ENCODE measurements at regions not wholly inside any gene's neighbourhood (a gene's known extent, or its start where the extent isn't known, plus 50 kb on each side); places are given as distances from the start of the nearest gene placed in this dataset.
"Not testable (repeated sequence)": the region's sequence is repeated elsewhere in the genome, so short reads cannot be mapped to it uniquely, and the experiment has no call there.

DNA sequence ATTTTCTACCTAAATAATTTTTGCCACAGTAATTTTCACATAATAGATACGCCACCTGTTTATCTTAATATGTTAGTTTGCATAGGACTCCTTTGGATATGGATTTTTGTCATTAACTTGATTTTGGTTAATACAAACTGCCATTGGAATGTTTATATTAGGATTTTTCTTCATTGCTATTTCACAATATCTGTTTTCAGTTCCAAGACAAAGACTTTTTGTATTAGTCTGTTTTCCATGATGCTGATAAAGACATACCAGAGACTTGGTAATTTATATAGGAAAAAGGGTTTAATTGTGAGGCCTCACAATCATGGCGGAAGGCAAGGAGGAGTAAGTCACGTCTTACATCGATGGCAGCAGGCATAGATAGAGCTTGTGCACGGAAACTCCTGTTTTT, 503.1 kb upstream of the TMEFF2 start:
- Histone ChIP-seq H3K27ac (no peak overlapping the region), H3K9me3 (no peaks in the 10 kb centered on the region), H3K4me1 (no peaks in the 10 kb centered on the region), H3K4me3 (no peak overlapping the region), H3K36me3 (no peaks in the 10 kb centered on the region), H3K27me3 (no peaks in the 10 kb centered on the region)
- no peak for TF ChIP-seq POLR2AphosphoS5 (IDR thresholded peaks at IDR 0.05)
- TF ChIP-seq EP300 (IDR thresholded peaks at IDR 0.05) = no peak
- no peak for TF ChIP-seq POLR2A (IDR thresholded peaks at IDR 0.05)
- TF ChIP-seq, protein P1, sequence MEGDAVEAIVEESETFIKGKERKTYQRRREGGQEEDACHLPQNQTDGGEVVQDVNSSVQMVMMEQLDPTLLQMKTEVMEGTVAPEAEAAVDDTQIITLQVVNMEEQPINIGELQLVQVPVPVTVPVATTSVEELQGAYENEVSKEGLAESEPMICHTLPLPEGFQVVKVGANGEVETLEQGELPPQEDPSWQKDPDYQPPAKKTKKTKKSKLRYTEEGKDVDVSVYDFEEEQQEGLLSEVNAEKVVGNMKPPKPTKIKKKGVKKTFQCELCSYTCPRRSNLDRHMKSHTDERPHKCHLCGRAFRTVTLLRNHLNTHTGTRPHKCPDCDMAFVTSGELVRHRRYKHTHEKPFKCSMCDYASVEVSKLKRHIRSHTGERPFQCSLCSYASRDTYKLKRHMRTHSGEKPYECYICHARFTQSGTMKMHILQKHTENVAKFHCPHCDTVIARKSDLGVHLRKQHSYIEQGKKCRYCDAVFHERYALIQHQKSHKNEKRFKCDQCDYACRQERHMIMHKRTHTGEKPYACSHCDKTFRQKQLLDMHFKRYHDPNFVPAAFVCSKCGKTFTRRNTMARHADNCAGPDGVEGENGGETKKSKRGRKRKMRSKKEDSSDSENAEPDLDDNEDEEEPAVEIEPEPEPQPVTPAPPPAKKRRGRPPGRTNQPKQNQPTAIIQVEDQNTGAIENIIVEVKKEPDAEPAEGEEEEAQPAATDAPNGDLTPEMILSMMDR (IDR thresholded peaks at IDR 0.05) = no peak
- no peak for DNase-seq (ENCODE audit: low spot score in 2 of 2)
- 84% methylated on average over 5 of the region's 5 CpGs for WGBS

DNA sequence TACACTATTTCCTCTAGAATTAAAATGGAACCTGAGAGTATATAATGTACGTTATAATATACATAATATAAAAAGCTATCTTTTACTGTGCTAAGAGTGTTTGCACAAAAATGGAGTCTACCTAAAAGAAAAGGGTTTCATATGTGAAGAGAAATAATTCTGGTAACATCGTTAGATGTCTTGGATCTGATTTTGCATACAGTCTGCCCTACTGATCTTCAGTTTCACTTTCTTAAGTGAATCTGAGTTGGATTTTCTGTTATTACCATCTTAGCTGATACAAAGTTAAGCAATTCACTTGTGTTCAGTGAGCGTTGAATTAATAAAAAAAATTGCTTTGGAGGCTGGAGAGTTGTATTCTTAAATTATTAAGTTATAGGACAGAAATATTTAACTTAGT, 502.1 kb upstream of the TMEFF2 start:
- Histone ChIP-seq H3K9me3 (no peaks in the 10 kb centered on the region), H3K4me3 (no peak overlapping the region), H3K27ac (no peak overlapping the region), H3K27me3 (no peaks in the 10 kb centered on the region), H3K4me1 (no peaks in the 10 kb centered on the region), H3K36me3 (no peaks in the 10 kb centered on the region)
- no peak for DNase-seq (ENCODE audit: low spot score in 2 of 2)
- 86% methylated on average over 3 of the region's 3 CpGs for WGBS
- TF ChIP-seq EP300 (IDR thresholded peaks at IDR 0.05) (no peak), POLR2A (IDR thresholded peaks at IDR 0.05) (no peak), POLR2AphosphoS5 (IDR thresholded peaks at IDR 0.05) (no peak)
- TF ChIP-seq, protein P1 (IDR thresholded peaks at IDR 0.05) = no peak

DNA sequence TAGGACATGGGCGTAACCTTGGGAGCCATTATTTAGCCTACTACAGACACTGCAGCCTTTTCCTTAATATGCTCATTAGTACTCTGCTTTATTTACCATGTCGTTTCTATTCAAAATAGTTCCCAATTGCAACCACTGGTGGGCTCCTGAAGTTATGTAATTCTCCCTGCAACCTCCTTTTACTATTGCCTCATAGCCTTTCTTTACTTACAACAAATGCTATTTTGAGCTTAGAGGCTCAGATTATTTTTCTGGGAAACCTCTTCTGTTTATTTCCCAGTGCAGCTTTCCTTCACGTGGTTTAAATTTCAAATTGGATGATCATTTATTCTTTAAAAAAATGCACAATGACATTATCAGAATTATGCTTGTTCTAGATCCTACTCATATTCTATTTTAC, 492.3 kb upstream of the TMEFF2 start:
- H3K4me1 ChIP-seq = no peaks in the 10 kb centered on the region
- WGBS = 65% methylated on average over 3 of the region's 3 CpGs
- no peaks in the 10 kb centered on the region for H3K27me3 ChIP-seq
- H3K27ac ChIP-seq = no peak overlapping the region
- DNase-seq (ENCODE audit: low spot score in 2 of 2) = no peak
- peaks cover 5% of the 10 kb centered on the region for H3K9me3 ChIP-seq
- no peak overlapping the region for H3K4me3 ChIP-seq
- TF ChIP-seq, protein P1 (IDR thresholded peaks at IDR 0.05) = no peak
- no peaks in the 10 kb centered on the region for H3K36me3 ChIP-seq

- 95% methylated on average over 27 of the region's 27 CpGs for WGBS
- not testable (repeated sequence) for H3K36me3 ChIP-seq; DNase-seq (ENCODE audit: low spot score in 2 of 2); H3K27me3 ChIP-seq; H3K4me1 ChIP-seq; H3K27ac ChIP-seq; H3K9me3 ChIP-seq; H3K4me3 ChIP-seq
These were observed 487.8 kb upstream of the TMEFF2 start for GRCh38 chr2:192682511-192682910.

GRCh38 chr2:192675681-192676080, 480.9 kb upstream of the TMEFF2 start:
- no peak overlapping the region for H3K27ac ChIP-seq
- H3K9me3 ChIP-seq = no peaks in the 10 kb centered on the region
- no peaks in the 10 kb centered on the region for H3K4me1 ChIP-seq
- H3K4me3 ChIP-seq = no peak overlapping the region
- TF ChIP-seq EP300 (IDR thresholded peaks at IDR 0.05) = no peak
- TF ChIP-seq POLR2A (IDR thresholded peaks at IDR 0.05) = no peak
- TF ChIP-seq POLR2AphosphoS5 (IDR thresholded peaks at IDR 0.05) = no peak
- TF ChIP-seq, protein P1 (IDR thresholded peaks at IDR 0.05) = no peak
- DNase-seq (ENCODE audit: low spot score in 2 of 2) = no peak
- no peaks in the 10 kb centered on the region for H3K36me3 ChIP-seq
- WGBS = 66% methylated on average over 5 of the region's 5 CpGs
- H3K27me3 ChIP-seq = no peaks in the 10 kb centered on the region

- H3K9me3 ChIP-seq = no peaks in the 10 kb centered on the region
- 77% methylated on average over 8 of the region's 8 CpGs for WGBS
- H3K27ac ChIP-seq = no peak overlapping the region
- no peak for TF ChIP-seq EP300 (IDR thresholded peaks at IDR 0.05)
- TF ChIP-seq POLR2A (IDR thresholded peaks at IDR 0.05) = no peak
- no peak for TF ChIP-seq POLR2AphosphoS5 (IDR thresholded peaks at IDR 0.05)
- TF ChIP-seq, protein P1 (IDR thresholded peaks at IDR 0.05) = no peak
- H3K27me3 ChIP-seq = no peaks in the 10 kb centered on the region
- no peak for DNase-seq (ENCODE audit: low spot score in 2 of 2)
- H3K36me3 ChIP-seq = no peaks in the 10 kb centered on the region
- H3K4me1 ChIP-seq = no peaks in the 10 kb centered on the region
- no peak overlapping the region for H3K4me3 ChIP-seq
These were observed 474.9 kb upstream of the TMEFF2 start for GRCh38 chr2:192669505-192670091.

DNA sequence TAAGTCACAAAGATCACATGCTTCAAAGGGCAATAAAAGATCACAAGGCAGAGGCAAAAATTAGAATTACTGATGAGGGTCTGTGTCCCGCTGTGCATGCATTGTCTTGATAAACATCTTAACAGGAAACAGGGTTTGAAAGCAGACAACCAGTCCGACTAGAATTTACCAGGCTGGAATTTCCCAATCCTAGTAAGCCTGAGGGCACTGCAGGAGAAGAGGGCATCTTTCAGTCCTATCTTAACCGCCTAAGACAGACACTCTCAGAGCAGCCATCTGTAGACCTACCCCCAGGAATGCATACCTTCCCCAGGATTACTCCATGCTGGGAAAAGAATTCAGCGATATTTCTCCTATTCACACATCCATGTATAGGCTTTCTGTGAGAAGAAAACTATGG, 465.8 kb upstream of the TMEFF2 start:
- WGBS = 61% methylated on average over 4 of the region's 4 CpGs
- DNase-seq (ENCODE audit: low spot score in 2 of 2) = not testable (repeated sequence)

More for the DNA sequence above, 465.8 kb upstream of the TMEFF2 start:
- not testable (repeated sequence) for H3K27ac ChIP-seq, H3K9me3 ChIP-seq, H3K4me3 ChIP-seq, H3K4me1 ChIP-seq, H3K27me3 ChIP-seq, H3K36me3 ChIP-seq

All from suprapubic skin (tissue), 4 donors.